ENCODE measurements at regions not wholly inside any gene's neighbourhood (a gene's known extent, or its start where the extent isn't known, plus 50 kb on each side); places are given as distances from the start of the nearest gene placed in this dataset.

- TF ChIP-seq, protein P1, sequence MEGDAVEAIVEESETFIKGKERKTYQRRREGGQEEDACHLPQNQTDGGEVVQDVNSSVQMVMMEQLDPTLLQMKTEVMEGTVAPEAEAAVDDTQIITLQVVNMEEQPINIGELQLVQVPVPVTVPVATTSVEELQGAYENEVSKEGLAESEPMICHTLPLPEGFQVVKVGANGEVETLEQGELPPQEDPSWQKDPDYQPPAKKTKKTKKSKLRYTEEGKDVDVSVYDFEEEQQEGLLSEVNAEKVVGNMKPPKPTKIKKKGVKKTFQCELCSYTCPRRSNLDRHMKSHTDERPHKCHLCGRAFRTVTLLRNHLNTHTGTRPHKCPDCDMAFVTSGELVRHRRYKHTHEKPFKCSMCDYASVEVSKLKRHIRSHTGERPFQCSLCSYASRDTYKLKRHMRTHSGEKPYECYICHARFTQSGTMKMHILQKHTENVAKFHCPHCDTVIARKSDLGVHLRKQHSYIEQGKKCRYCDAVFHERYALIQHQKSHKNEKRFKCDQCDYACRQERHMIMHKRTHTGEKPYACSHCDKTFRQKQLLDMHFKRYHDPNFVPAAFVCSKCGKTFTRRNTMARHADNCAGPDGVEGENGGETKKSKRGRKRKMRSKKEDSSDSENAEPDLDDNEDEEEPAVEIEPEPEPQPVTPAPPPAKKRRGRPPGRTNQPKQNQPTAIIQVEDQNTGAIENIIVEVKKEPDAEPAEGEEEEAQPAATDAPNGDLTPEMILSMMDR (IDR thresholded peaks at IDR 0.05), result no peak
- no peak for TF ChIP-seq POLR2A (IDR thresholded peaks at IDR 0.05)
- no peak for TF ChIP-seq EP300 (IDR thresholded peaks at IDR 0.05)
Observed at GRCh38 chr9:29006628-29007027, 1433.3 kb upstream of the C9orf72 start.

All from ovary (tissue), 3 donors.